ENCODE measurements at regions not wholly inside any gene's neighbourhood (a gene's known extent, or its start where the extent isn't known, plus 50 kb on each side); places are given as distances from the start of the nearest gene placed in this dataset.
A peak's percentile ranks its signal among the peaks of the same experiment; 100 is the strongest.

GRCh38 chr4:12573716-12574115 is 910.4 kb downstream of the RAB28 start:
- H3K27me3 ChIP-seq (ENCODE audit: insufficient read depth, poor library complexity, severe bottlenecking): no peaks in the 10 kb centered on the region
- no peak for DNase-seq (ENCODE audit: low spot score)
- no peak overlapping the region for H3K27ac ChIP-seq (ENCODE audit: poor library complexity, severe bottlenecking)
- H3K4me1 ChIP-seq (ENCODE audit: insufficient read depth, poor library complexity, severe bottlenecking): no peaks in the 10 kb centered on the region
- no peaks in the 10 kb centered on the region for H3K36me3 ChIP-seq (ENCODE audit: low read depth)
- TF ChIP-seq CTCF (IDR thresholded peaks at IDR 0.05; ENCODE audit: poor library complexity, severe bottlenecking): no peak
- H3K4me3 ChIP-seq (ENCODE audit: severe bottlenecking): no peak overlapping the region
- H3K9me3 ChIP-seq (ENCODE audit: severe bottlenecking): no peaks in the 10 kb centered on the region
- no peak for ATAC-seq (ENCODE audit: low read depth)

- Histone ChIP-seq H3K4me1 (ENCODE audit: insufficient read depth, poor library complexity, severe bottlenecking) (no peaks in the 10 kb centered on the region), H3K27me3 (ENCODE audit: insufficient read depth, poor library complexity, severe bottlenecking) (no peaks in the 10 kb centered on the region), H3K36me3 (ENCODE audit: low read depth) (no peaks in the 10 kb centered on the region), H3K9me3 (ENCODE audit: severe bottlenecking) (no peaks in the 10 kb centered on the region), H3K27ac (ENCODE audit: poor library complexity, severe bottlenecking) (no peak overlapping the region), H3K4me3 (ENCODE audit: severe bottlenecking) (no peak overlapping the region)
- DNase-seq (ENCODE audit: low spot score) (no peak), ATAC-seq (ENCODE audit: low read depth) (no peak)
- no peak for TF ChIP-seq CTCF (IDR thresholded peaks at IDR 0.05; ENCODE audit: poor library complexity, severe bottlenecking)
These were observed 921.5 kb downstream of the RAB28 start for GRCh38 chr4:12562476-12563140.

- ATAC-seq (ENCODE audit: low read depth): no peak
- H3K4me1 ChIP-seq (ENCODE audit: insufficient read depth, poor library complexity, severe bottlenecking): no peaks in the 10 kb centered on the region
- no peak for DNase-seq (ENCODE audit: low spot score)
- no peak for TF ChIP-seq CTCF (IDR thresholded peaks at IDR 0.05; ENCODE audit: poor library complexity, severe bottlenecking)
- H3K27ac ChIP-seq (ENCODE audit: poor library complexity, severe bottlenecking): no peak overlapping the region
- no peak overlapping the region for H3K4me3 ChIP-seq (ENCODE audit: severe bottlenecking)
- no peaks in the 10 kb centered on the region for H3K27me3 ChIP-seq (ENCODE audit: insufficient read depth, poor library complexity, severe bottlenecking)
- no peaks in the 10 kb centered on the region for H3K36me3 ChIP-seq (ENCODE audit: low read depth)
- H3K9me3 ChIP-seq (ENCODE audit: severe bottlenecking): no peaks in the 10 kb centered on the region
These were observed 922.1 kb downstream of the RAB28 start for GRCh38 chr4:12562021-12562420.

DNA sequence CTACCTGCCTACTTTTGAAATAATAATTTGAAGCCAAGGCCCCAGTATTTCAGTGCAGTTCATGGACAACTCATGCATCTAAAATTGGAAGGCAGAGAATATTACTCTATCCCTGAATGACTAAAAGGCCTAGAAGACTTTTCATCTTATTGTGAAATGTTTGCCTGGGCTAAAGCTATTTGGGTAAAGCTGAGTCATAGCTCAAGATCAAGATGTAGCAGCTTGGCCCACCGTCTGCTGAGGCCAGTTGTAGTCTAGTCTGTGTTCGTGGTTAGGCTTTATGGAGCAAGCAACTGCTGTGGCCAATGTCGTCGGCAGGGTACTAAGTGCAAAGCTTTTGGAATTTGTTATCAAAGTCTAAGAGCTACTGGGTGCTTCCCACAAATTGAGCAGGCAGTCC is 929.1 kb downstream of the RAB28 start:
- Histone ChIP-seq H3K4me3 (ENCODE audit: severe bottlenecking) (no peak overlapping the region), H3K36me3 (ENCODE audit: low read depth) (no peaks in the 10 kb centered on the region), H3K27me3 (ENCODE audit: insufficient read depth, poor library complexity, severe bottlenecking) (no peaks in the 10 kb centered on the region), H3K4me1 (ENCODE audit: insufficient read depth, poor library complexity, severe bottlenecking) (no peaks in the 10 kb centered on the region), H3K9me3 (ENCODE audit: severe bottlenecking) (no peaks in the 10 kb centered on the region), H3K27ac (ENCODE audit: poor library complexity, severe bottlenecking) (no peak overlapping the region)
- DNase-seq (ENCODE audit: low spot score): no peak
- TF ChIP-seq CTCF (IDR thresholded peaks at IDR 0.05; ENCODE audit: poor library complexity, severe bottlenecking): no peak
- peak; percentile 88 for ATAC-seq (ENCODE audit: low read depth)

GRCh38 chr4:12548678-12549077 is 935.5 kb downstream of the RAB28 start:
- H3K27me3 ChIP-seq (ENCODE audit: insufficient read depth, poor library complexity, severe bottlenecking): no peaks in the 10 kb centered on the region
- no peak overlapping the region for H3K27ac ChIP-seq (ENCODE audit: poor library complexity, severe bottlenecking)
- no peak for TF ChIP-seq CTCF (IDR thresholded peaks at IDR 0.05; ENCODE audit: poor library complexity, severe bottlenecking)
- H3K9me3 ChIP-seq (ENCODE audit: severe bottlenecking): no peaks in the 10 kb centered on the region
- H3K4me1 ChIP-seq (ENCODE audit: insufficient read depth, poor library complexity, severe bottlenecking): no peaks in the 10 kb centered on the region
- DNase-seq (ENCODE audit: low spot score) (no peak), ATAC-seq (ENCODE audit: low read depth) (no peak)
- H3K4me3 ChIP-seq (ENCODE audit: severe bottlenecking): no peak overlapping the region
- no peaks in the 10 kb centered on the region for H3K36me3 ChIP-seq (ENCODE audit: low read depth)

Data from RWPE2 (cell line).